ENCODE measurements at regions not wholly inside any gene's neighbourhood (a gene's known extent, or its start where the extent isn't known, plus 50 kb on each side); places are given as distances from the start of the nearest gene placed in this dataset.

DNA sequence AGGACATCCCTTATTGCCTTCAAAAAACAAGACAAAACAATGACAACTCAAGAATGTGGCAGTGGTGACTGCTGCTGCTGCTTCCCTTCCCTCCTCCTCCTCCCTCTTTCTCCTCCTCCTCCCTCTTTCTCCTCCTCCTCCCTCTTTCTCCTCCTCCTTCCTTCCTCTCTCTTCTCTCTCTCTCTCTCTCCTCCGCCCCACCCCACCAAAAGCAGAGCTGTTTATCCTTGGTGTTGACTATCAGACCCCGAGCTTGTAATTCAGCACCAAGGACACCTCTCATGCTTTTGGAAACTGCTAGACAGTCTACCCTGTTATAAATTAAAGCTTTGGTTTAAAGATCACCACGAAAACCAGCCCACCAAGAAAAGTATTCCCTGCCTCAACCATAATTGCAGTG is 72.4 kb upstream of the IFNAR2 start:
- DNase-seq = no peak

DNA sequence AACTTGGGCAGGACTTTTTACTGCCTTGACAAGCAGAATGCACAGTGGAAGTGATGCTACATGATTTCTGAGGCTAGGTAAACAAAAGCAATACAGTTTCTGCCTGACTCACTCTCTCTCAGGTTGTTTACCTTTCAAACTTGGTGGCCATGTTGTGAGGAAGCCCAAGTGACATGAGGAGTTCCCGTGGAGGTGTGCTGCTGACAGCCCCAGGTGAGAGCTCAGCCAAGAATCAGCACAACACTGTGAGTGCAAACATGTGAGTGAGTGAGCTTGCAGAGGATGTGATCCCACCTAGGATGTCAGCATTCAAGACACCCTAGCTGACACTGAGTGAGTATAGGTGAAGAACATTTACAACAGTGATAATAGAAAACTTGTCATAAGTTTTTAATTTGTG is 71.1 kb upstream of the IFNAR2 start:
- no peak for DNase-seq

DNA sequence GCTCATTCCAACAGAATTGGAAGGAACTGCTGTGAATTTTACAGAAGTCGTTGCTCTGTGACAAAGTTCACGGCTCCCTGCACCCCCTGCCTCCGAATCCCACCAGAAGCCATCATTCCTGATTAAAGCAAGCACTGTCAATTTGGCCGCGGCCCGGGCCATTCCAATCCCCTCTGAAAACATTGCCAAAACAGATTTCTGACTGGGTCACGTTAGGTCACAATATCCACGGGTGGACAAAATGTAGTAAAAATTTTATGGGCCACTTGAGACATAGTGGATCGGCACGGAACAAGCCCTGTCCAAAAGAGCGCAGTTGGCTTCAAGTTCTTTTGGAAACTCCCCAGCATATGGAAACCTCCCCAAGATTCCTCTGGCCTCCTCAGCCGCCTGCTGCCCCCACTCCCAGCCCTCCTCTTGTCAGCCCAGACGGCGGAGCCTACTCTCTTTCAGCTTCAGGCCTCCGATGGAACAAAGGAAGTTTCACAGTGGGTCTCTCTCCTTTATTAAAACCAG is 67.2 kb upstream of the IFNAR2 start:
- no peak for DNase-seq

GRCh38 chr21:33168886-33169285 is 60.9 kb upstream of the IFNAR2 start:
- no peak for DNase-seq

DNA sequence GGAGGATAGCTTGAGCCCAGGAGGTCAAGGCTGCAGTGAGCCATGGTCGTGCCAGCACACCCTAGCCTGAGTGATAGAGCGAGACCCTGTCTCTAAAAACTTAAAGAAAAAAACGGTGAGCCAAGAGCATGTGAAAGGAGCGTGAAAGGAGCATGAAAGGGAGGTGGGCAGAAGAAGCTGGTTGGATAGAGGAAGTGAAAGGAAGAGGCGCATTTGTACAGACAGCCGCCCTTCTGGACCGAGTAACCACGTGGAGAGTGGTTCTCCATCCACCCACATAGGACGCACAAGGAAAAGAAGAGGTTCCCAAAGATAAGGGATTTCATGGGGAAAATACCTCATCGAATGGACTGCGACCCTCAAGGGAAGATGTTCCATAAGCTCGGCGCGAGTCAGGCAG is 60.4 kb upstream of the IFNAR2 start:
- DNase-seq = no peak

- DNase-seq = no peak
Observed at GRCh38 chr21:33171616-33172169, 58.0 kb upstream of the IFNAR2 start.

DNA sequence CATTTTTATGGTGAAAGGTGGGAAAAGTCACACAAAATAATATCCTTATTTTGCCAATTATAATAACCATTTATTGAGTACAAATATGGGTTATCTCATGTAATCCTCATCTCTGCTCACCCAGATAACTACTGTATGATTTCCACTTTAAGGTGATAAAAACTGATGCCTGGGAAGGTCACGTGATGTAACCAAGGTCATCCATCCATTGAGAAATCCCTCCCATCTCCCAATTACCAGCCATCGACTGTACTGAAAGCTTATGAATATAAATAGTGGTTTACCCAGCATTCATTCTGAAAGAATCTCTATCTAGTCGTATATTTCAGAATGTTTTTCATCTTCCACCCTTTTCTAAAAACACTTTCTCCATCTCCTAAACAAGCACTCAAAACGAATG is 55.0 kb upstream of the IFNAR2 start:
- DNase-seq = no peak
